ENCODE measurements at regions not wholly inside any gene's neighbourhood (a gene's known extent, or its start where the extent isn't known, plus 50 kb on each side); places are given as distances from the start of the nearest gene placed in this dataset.

GRCh38 chr6:90435207-90435899 is 138.7 kb upstream of the BACH2 start:
- no peak for DNase-seq (ENCODE audit: low spot score)

- DNase-seq (ENCODE audit: low spot score): no peak
These were observed 137.5 kb upstream of the BACH2 start for GRCh38 chr6:90434094-90434493.

GRCh38 chr6:90432937-90433336 is 136.3 kb upstream of the BACH2 start:
- no peak for DNase-seq (ENCODE audit: low spot score)

- DNase-seq (ENCODE audit: low spot score): no peak
These were observed 135.6 kb upstream of the BACH2 start for GRCh38 chr6:90432041-90432775.

- DNase-seq (ENCODE audit: low spot score): no peak
These were observed 134.9 kb upstream of the BACH2 start for GRCh38 chr6:90431576-90431975.

GRCh38 chr6:90429713-90430112 is 133.1 kb upstream of the BACH2 start:
- DNase-seq (ENCODE audit: low spot score): no peak

GRCh38 chr6:90428514-90428913 is 131.9 kb upstream of the BACH2 start:
- no peak for DNase-seq (ENCODE audit: low spot score)

- no peak for DNase-seq (ENCODE audit: low spot score)
These were observed 128.6 kb upstream of the BACH2 start for GRCh38 chr6:90425161-90425641.

- no peak for DNase-seq (ENCODE audit: low spot score)
These were observed 127.9 kb upstream of the BACH2 start for GRCh38 chr6:90424580-90424979.

GRCh38 chr6:90421666-90422065 is 125.0 kb upstream of the BACH2 start:
- no peak for DNase-seq (ENCODE audit: low spot score)

GRCh38 chr6:90420500-90420899 is 123.9 kb upstream of the BACH2 start:
- no peak for DNase-seq (ENCODE audit: low spot score)

- no peak for DNase-seq (ENCODE audit: low spot score)
These were observed 120.7 kb upstream of the BACH2 start for GRCh38 chr6:90417385-90417784.

GRCh38 chr6:90416322-90416721 is 119.7 kb upstream of the BACH2 start:
- DNase-seq (ENCODE audit: low spot score): no peak

- DNase-seq (ENCODE audit: low spot score): no peak
These were observed 118.5 kb upstream of the BACH2 start for GRCh38 chr6:90415178-90415577.

GRCh38 chr6:90414352-90414751 is 117.7 kb upstream of the BACH2 start:
- DNase-seq (ENCODE audit: low spot score): no peak

GRCh38 chr6:90413867-90414266 is 117.2 kb upstream of the BACH2 start:
- DNase-seq (ENCODE audit: low spot score): no peak

- no peak for DNase-seq (ENCODE audit: low spot score)
These were observed 116.8 kb upstream of the BACH2 start for GRCh38 chr6:90413396-90413795.

GRCh38 chr6:90412538-90413369 is 116.1 kb upstream of the BACH2 start:
- no peak for DNase-seq (ENCODE audit: low spot score)

GRCh38 chr6:90411292-90411781 is 114.7 kb upstream of the BACH2 start:
- no peak for DNase-seq (ENCODE audit: low spot score)

GRCh38 chr6:90409700-90410099 is 113.1 kb upstream of the BACH2 start:
- DNase-seq (ENCODE audit: low spot score): no peak

GRCh38 chr6:90406957-90407356 is 110.3 kb upstream of the BACH2 start:
- no peak for DNase-seq (ENCODE audit: low spot score)

GRCh38 chr6:90406142-90406794 is 109.6 kb upstream of the BACH2 start:
- DNase-seq (ENCODE audit: low spot score): no peak
